ENCODE measurements at regions not wholly inside any gene's neighbourhood (a gene's known extent, or its start where the extent isn't known, plus 50 kb on each side); places are given as distances from the start of the nearest gene placed in this dataset.

- H3K36me3 ChIP-seq (ENCODE audit: control insufficient read depth in 2 of 4, insufficient read depth in 4 of 4, low read length in 3 of 4), result no peaks in the 10 kb centered on the region
- no peaks in the 10 kb centered on the region for H3K9me3 ChIP-seq (ENCODE audit: insufficient read depth in 2 of 2, low read depth in 1 of 2, low read length in 1 of 2)
- no peak for TF ChIP-seq CHD2 (IDR thresholded peaks at IDR 0.05; ENCODE audit: low read length)
- no peak for TF ChIP-seq CBX5 (IDR thresholded peaks at IDR 0.05; ENCODE audit: low read depth, low read length)
- TF ChIP-seq BRCA1 (IDR thresholded peaks at IDR 0.05; ENCODE audit: low read depth, low read length), result no peak
- no peak for TF ChIP-seq BCL11A (IDR thresholded peaks at IDR 0.05; ENCODE audit: low read depth in 2 of 2, low read length in 2 of 2)
- TF ChIP-seq CTBP2 (IDR thresholded peaks at IDR 0.05; ENCODE audit: borderline replicate concordance, insufficient read depth, insufficient read length, low read length), result no peak
- TF ChIP-seq SP2 (IDR thresholded peaks at IDR 0.05; ENCODE audit: low read length), result no peak
- no peak for TF ChIP-seq GTF2F1 (IDR thresholded peaks at IDR 0.05; ENCODE audit: borderline replicate concordance, low read depth, low read length)
- TF ChIP-seq POU5F1 (IDR thresholded peaks at IDR 0.05; ENCODE audit: low read depth, low read length), result no peak
- no peak for TF ChIP-seq JUN (IDR thresholded peaks at IDR 0.05; ENCODE audit: low read depth, low read length)
- no peak for TF ChIP-seq PHF8 (conservative IDR thresholded peaks at IDR 0.05; ENCODE audit: low read depth, low read length)
- TF ChIP-seq CREB1 (IDR thresholded peaks at IDR 0.05), result no peak
- TF ChIP-seq NANOG (IDR thresholded peaks at IDR 0.05; ENCODE audit: insufficient read depth, low read depth, low read length, poor library complexity, severe bottlenecking), result no peak
- no peak overlapping the region for H2BK12ac ChIP-seq (ENCODE audit: low read depth, low read length)
- no peak overlapping the region for H4K5ac ChIP-seq (ENCODE audit: insufficient read length, low read depth, low read length)
- no peaks in the 10 kb centered on the region for H3K79me1 ChIP-seq (ENCODE audit: low read depth, low read length)
- no peak overlapping the region for H3K4ac ChIP-seq (replicated peaks; ENCODE audit: insufficient read length, low read depth, low read length)
- no peaks in the 10 kb centered on the region for H4K20me1 ChIP-seq (replicated peaks in 1 of 2; ENCODE audit: control insufficient read depth in 1 of 2, insufficient read depth in 2 of 2, low read length in 2 of 2)
- no peak overlapping the region for H2BK15ac ChIP-seq (ENCODE audit: low read length)
- ChIA-PET CTCF (ENCODE audit: partially characterized antibody) (no interaction called here), POLR2A (ENCODE audit: partially characterized antibody) (no interaction called here)
- H2AK5ac ChIP-seq (ENCODE audit: low read depth, low read length), result no peak overlapping the region
- no peaks in the 10 kb centered on the region for H3K79me2 ChIP-seq (ENCODE audit: control insufficient read depth in 1 of 2, insufficient read depth in 2 of 2, low read length in 2 of 2)
- H3K4me3 ChIP-seq (ENCODE audit: extremely low read depth in 1 of 4, insufficient read depth in 2 of 4, low read depth in 3 of 4, low read length in 4 of 4), result no peak overlapping the region
- H4K8ac ChIP-seq (ENCODE audit: extremely low read depth, insufficient read depth, low read length), result no peak overlapping the region
- H3K9ac ChIP-seq (replicated peaks in 1 of 4; ENCODE audit: extremely low read depth in 1 of 4, low read depth in 3 of 4, low read length in 3 of 4), result no peak overlapping the region
- no peak overlapping the region for H2BK5ac ChIP-seq (ENCODE audit: low read depth, low read length)
- no peak overlapping the region for H2BK20ac ChIP-seq (ENCODE audit: low read length)
- no peaks in the 10 kb centered on the region for H3K23me2 ChIP-seq (ENCODE audit: low read depth, low read length)
- H3K27ac ChIP-seq (ENCODE audit: low read depth, low read length), result no peak overlapping the region
- H3K4me1 ChIP-seq (replicated peaks in 1 of 4; ENCODE audit: control insufficient read depth in 3 of 4, insufficient read depth in 4 of 4, low read length in 3 of 4), result peaks cover 0 to 3% (median 0%) of the 10 kb centered on the region in 4 experiments; a peak in 1 of 7 replicates
- 90% methylated on average over 1 of the region's 1 CpG; no CpG with 5 or more reads in 1 of the 2 experiments for WGBS, 2 experiments (ENCODE audit: extremely low coverage in 1 of 2, insufficient coverage in 1 of 2, insufficient read length in 1 of 2, insufficient replicate concordance in 2 of 2, low coverage in 1 of 2, low lambda C conversion rate in 2 of 2, missing lambda C conversion rate in 1 of 2)
- H3K27me3 ChIP-seq (replicated peaks in 1 of 4; ENCODE audit: control insufficient read depth in 3 of 4, extremely low read depth in 1 of 4, insufficient read depth in 3 of 4, low read length in 3 of 4), result no peaks in the 10 kb centered on the region
- H3K4me2 ChIP-seq (ENCODE audit: insufficient read depth in 1 of 2, low read depth in 2 of 2, low read length in 2 of 2), result no peak overlapping the region
- no peak overlapping the region for H3K18ac ChIP-seq (ENCODE audit: extremely low read depth, low read length)
- no peak overlapping the region for H2AFZ ChIP-seq (ENCODE audit: low read length)
- DNase-seq (ENCODE audit: low read depth in 1 of 2, low spot score in 2 of 2) (no peak), FAIRE-seq (no peak)
- H3K23ac ChIP-seq (ENCODE audit: insufficient read length), result no peak overlapping the region
- H4K91ac ChIP-seq (replicated peaks; ENCODE audit: insufficient read length, low read length), result no peak overlapping the region
- no peak overlapping the region for H3K14ac ChIP-seq (ENCODE audit: insufficient read length)
- no peak overlapping the region for H3K56ac ChIP-seq (replicated peaks; ENCODE audit: insufficient read length, low read depth, low read length)
- no peak overlapping the region for H2BK120ac ChIP-seq (replicated peaks; ENCODE audit: low read depth, low read length)
Observed at GRCh38 chr6:147662646-147663045, 154.2 kb downstream of the SAMD5 start.

Data from H1 (cell line).